ENCODE measurements at regions not wholly inside any gene's neighbourhood (a gene's known extent, or its start where the extent isn't known, plus 50 kb on each side); places are given as distances from the start of the nearest gene placed in this dataset.
A peak's percentile ranks its signal among the peaks of the same experiment; 100 is the strongest.
"Not testable (repeated sequence)": the region's sequence is repeated elsewhere in the genome, so short reads cannot be mapped to it uniquely, and the experiment has no call there.

DNA sequence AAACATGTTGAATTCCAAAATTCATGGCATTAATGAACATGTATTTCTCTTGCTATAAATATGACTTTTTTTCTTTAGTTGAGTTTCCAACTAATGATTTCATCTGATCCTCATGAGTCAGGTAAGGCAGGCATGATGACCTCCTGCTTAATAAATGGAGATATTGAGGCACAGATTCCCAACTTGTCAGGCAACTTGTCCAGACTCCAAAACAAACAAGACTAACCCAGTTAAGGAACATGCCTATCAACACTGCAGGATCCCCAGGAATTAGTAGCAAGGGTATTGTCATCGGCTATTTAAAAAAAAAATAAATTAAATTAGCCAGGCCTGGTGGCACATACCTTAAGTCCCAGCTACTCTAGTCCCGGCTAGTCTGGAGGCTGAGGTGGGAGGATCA, 121.3 kb upstream of the SALL4 start:
- peak in 1 of 2 donors; percentile 5 for DNase-seq (ENCODE audit: low read depth in 2 of 2)

- not testable (repeated sequence) for DNase-seq (ENCODE audit: low read depth in 2 of 2)
Observed at GRCh38 chr20:51922812-51923211, 120.5 kb upstream of the SALL4 start.

DNA sequence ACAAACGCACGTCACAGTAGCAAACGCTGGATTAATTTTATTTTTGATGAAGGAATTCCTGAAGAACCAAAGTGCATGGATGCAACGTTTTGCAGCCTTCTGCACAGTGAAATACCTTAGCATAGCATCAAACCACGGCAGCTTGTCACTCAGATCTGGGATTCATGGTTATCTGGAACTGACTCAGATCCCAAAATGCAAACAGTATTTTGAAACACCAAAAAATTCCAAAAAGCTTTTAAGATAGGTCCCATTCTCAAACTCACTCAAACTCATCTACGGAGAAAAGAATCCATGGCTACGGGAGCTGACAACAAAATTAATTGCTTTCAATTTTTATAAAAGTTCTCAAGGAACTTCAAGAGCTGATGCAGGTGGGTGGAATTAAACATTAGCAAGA, 116.2 kb upstream of the SALL4 start:
- no peak for DNase-seq (ENCODE audit: low read depth in 2 of 2)

GRCh38 chr20:51917886-51918535, 115.7 kb upstream of the SALL4 start:
- no peak for DNase-seq (ENCODE audit: low read depth in 2 of 2)

- DNase-seq (ENCODE audit: low read depth in 2 of 2) = no peak
Observed at GRCh38 chr20:51916244-51916643, 113.9 kb upstream of the SALL4 start.

GRCh38 chr20:51914758-51915157, 112.4 kb upstream of the SALL4 start:
- no peak for DNase-seq (ENCODE audit: low read depth in 2 of 2)

- peak in 1 of 2 donors; percentile 15 for DNase-seq (ENCODE audit: low read depth in 2 of 2)
Observed at GRCh38 chr20:51910321-51911050, 108.2 kb upstream of the SALL4 start.

- DNase-seq (ENCODE audit: low read depth in 2 of 2) = peak in 1 of 2 donors; percentile 75
Observed at GRCh38 chr20:51906679-51907078, 104.4 kb upstream of the SALL4 start.

DNA sequence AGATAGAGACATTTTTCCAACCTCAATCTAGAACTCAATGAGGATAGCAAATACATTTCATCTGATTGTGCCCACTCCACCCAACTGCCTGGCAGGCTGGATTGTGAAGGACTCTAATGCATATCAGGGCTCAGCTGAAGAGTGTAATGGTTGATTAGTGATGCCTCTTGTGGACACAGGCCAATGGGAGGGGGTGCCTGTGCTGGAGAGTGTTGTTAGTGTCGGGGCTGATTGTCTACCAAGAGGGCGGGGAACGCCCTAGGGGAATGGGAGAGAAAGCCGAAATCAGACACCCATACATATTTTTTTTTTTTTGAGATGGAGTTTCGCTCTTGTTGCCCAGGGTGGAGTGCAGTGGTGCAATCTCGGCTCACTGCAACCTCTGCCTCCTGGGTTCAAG, 103.7 kb upstream of the SALL4 start:
- DNase-seq (ENCODE audit: low read depth in 2 of 2) = no peak

GRCh38 chr20:51902933-51903332, 100.6 kb upstream of the SALL4 start:
- no peak for DNase-seq (ENCODE audit: low read depth in 2 of 2)

DNA sequence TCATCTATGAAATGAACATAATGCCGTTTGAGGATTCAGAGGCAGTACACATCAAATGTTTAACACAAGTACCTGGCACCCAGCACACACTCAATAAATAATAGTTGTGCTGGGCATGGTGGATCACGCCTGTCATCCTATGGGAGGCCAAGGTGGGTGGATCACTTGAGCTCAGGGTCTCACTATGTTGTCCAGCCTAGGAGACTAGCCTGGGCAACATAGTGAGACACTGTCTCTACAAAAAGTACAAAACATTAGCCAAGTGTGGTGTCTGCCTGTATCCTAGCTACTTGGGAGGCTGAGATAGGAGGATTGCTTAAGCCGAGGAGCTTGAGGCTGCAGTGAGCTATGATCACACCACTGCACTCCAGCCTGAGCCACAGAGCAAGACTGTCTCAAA, 98.1 kb upstream of the SALL4 start:
- DNase-seq (ENCODE audit: low read depth in 2 of 2) = no peak

GRCh38 chr20:51899674-51900073, 97.4 kb upstream of the SALL4 start:
- no peak for DNase-seq (ENCODE audit: low read depth in 2 of 2)

DNA sequence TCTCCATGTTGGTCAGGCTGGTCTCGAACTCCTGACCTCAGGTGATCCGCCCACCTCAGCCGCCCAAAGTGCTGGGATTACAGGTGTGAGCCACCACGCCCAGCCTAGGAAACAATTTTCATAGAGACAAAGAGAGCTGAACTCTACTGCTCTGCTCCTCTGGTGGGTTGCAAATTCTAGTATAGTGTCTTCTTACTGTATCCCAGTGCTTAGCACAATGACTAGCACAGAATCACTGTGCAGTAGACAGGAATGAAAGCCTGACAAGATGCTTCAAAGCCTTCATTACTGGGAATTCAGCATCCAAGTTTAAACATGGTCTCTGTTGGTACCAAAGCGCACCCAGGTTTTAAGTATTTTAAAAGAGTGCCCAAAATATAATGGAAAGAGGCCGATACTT, 96.5 kb upstream of the SALL4 start:
- DNase-seq (ENCODE audit: low read depth in 2 of 2) = no peak

DNA sequence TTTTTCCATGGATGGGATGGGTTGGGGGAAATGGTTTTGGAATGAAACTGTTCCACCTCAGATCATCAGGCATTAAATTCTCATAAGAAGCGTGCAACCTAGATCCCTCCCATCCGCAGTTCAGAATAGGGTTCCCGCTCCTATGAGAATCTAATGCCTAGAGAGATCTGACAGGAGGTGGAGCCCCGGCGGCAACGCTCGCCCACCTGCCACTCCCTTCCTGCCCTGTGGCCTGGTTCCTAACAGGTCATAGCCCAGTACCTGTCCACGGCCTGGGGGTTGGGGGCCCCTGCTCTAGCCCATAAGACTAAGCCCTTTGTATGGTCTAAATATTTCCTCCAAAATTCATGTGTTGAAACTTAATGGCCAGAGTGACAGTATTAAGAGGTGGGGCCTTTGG, 92.3 kb upstream of the SALL4 start:
- no peak for DNase-seq (ENCODE audit: low read depth in 2 of 2)

DNA sequence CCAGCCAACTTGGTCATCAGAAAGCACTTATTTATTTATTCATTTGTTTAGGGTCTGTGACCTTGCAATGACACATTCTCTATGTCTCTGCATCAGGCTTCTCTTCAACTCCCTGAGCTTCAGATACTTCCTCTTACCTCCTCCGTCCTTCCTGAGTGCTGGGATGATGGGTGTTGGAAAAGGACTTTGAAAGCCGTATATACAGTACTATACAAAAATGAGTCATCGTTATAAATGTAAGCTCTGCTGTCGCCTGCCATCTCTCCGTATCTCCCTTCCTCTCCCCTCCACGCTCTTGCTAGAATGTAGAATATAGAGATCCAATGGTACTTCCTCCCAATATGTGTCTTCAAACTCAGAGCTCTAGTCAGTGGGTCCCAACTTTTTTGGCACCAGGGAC, 91.9 kb upstream of the SALL4 start:
- DNase-seq (ENCODE audit: low read depth in 2 of 2) = no peak

GRCh38 chr20:51893723-51894122, 91.4 kb upstream of the SALL4 start:
- no peak for DNase-seq (ENCODE audit: low read depth in 2 of 2)

GRCh38 chr20:51890003-51890402, 87.7 kb upstream of the SALL4 start:
- no peak for DNase-seq (ENCODE audit: low read depth in 2 of 2)

- no peak for DNase-seq (ENCODE audit: low read depth in 2 of 2)
Observed at GRCh38 chr20:51889466-51889865, 87.1 kb upstream of the SALL4 start.

GRCh38 chr20:51888291-51888690, 86.0 kb upstream of the SALL4 start:
- no peak for DNase-seq (ENCODE audit: low read depth in 2 of 2)

GRCh38 chr20:51886891-51887608, 84.7 kb upstream of the SALL4 start:
- peak in 1 of 2 donors; percentile 11 for DNase-seq (ENCODE audit: low read depth in 2 of 2)

DNA sequence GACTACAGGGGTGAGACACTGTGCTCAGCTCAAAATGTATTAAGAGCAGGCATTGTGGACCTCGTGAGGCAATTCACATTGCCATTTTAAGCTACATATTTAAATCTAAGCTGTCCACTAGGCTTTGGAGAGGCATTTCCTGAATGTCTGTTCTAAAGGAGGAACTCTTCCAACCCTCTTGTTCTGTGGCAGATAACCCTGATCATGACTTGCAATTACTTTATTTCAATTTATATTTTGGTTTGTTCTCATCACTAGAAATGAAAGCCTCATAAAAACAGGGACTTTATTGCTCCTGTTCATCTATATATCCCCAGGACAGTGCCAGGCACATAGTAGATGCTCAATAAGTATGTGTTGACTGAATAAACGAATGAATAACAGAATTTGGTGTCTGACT, 84.0 kb upstream of the SALL4 start:
- DNase-seq (ENCODE audit: low read depth in 2 of 2) = no peak

GRCh38 chr20:51884561-51884960, 82.2 kb upstream of the SALL4 start:
- no peak for DNase-seq (ENCODE audit: low read depth in 2 of 2)

- DNase-seq (ENCODE audit: low read depth in 2 of 2) = no peak
Observed at GRCh38 chr20:51880188-51880587, 77.9 kb upstream of the SALL4 start.
